Neuronal stem cell (in vitro differentiated cells): ENCODE measurements at regions not wholly inside any gene's neighbourhood (a gene's known extent, or its start where the extent isn't known, plus 50 kb on each side); places are given as distances from the start of the nearest gene placed in this dataset.

Experiments
- DNase-seq: peaks from one replicate; pipeline ENCODE4 v3.0.0-alpha.2; 2013; ENCODE audit warnings: low spot score
- H2AFZ ChIP-seq: one replicate; pipeline ENCODE4 v1.6.1; 2013; ENCODE audit warnings: mild to moderate bottlenecking, low read length, inconsistent platforms
- H2AK5ac ChIP-seq: 2 replicates; pipeline ENCODE4 v1.6.1; 2013; ENCODE audit warnings: low read depth, mild to moderate bottlenecking, inconsistent platforms, low read length, moderate library complexity, mixed read lengths
- H2BK120ac ChIP-seq: 2 replicates; pipeline ENCODE4 v1.6.1; 2013; ENCODE audit warnings: low read depth, mild to moderate bottlenecking, inconsistent platforms, low read length, moderate library complexity, mixed read lengths
- H2BK12ac ChIP-seq: one replicate; pipeline ENCODE4 v1.6.1; 2013; ENCODE audit warnings: low read length, inconsistent platforms
- H2BK15ac ChIP-seq: 2 replicates; pipeline ENCODE4 v1.6.1; 2013; ENCODE audit warnings: mild to moderate bottlenecking, low read length, inconsistent platforms, mixed read lengths
- H2BK5ac ChIP-seq: one replicate; pipeline ENCODE4 v1.6.1; 2013; ENCODE audit warnings: inconsistent platforms, mild to moderate bottlenecking, low read length, moderate library complexity
- H3K14ac ChIP-seq: one replicate; pipeline ENCODE4 v1.6.1; 2013; ENCODE audit warnings: low read length, inconsistent platforms
- H3K18ac ChIP-seq: 2 replicates; pipeline ENCODE4 v1.6.1; 2013; ENCODE audit warnings: low read length, inconsistent platforms
- H3K23ac ChIP-seq: 2 replicates; pipeline ENCODE4 v1.6.1; 2013; ENCODE audit warnings: low read depth, mild to moderate bottlenecking, mixed read lengths, low read length, inconsistent platforms; ENCODE audit not compliant: poor library complexity
- H3K27ac ChIP-seq: replicated peaks from 3 replicates; pipeline ENCODE4 v1.5.1; 2013; ENCODE audit warnings: low read length, inconsistent platforms
- H3K27me3 ChIP-seq, 3 experiments: 2 replicates each; pipeline ENCODE4 v1.6.1; 2013; ENCODE audit warnings: low read length in 3 of 3, mild to moderate bottlenecking in 2 of 3, inconsistent platforms in 1 of 3, low read depth in 1 of 3, mixed read lengths in 1 of 3, moderate library complexity in 1 of 3; ENCODE audit not compliant: control insufficient read depth in 3 of 3, insufficient read depth in 3 of 3
- H3K36me3 ChIP-seq, 2 donors: replicated peaks in 1 of 2; 2 replicates each; pipeline ENCODE4 v1.6.1; 2013; ENCODE audit warnings: low read length in 2 of 2; ENCODE audit not compliant: control insufficient read depth in 2 of 2, insufficient read depth in 2 of 2
- H3K4ac ChIP-seq: 2 replicates; pipeline ENCODE4 v1.6.1; 2013; ENCODE audit warnings: inconsistent platforms, mild to moderate bottlenecking, low read length, moderate library complexity
- H3K4me1 ChIP-seq, 2 donors: 1 replicate in 1 of 2; 2 replicates in 1 of 2; pipeline ENCODE4 v1.6.1; 2013; ENCODE audit warnings: low read length in 2 of 2, low read depth in 1 of 2; ENCODE audit not compliant: control insufficient read depth in 2 of 2, insufficient read depth in 1 of 2
- H3K4me2 ChIP-seq: one replicate; pipeline ENCODE4 v1.6.1; 2013; ENCODE audit warnings: mild to moderate bottlenecking, low read length, inconsistent platforms; ENCODE audit not compliant: insufficient read depth, poor library complexity, severe bottlenecking
- H3K4me3 ChIP-seq, 2 donors: 2 replicates each; pipeline ENCODE4 v1.5.1; 2013; ENCODE audit warnings: low read length in 2 of 2, mild to moderate bottlenecking in 2 of 2, inconsistent platforms in 1 of 2, moderate library complexity in 1 of 2
- H3K79me1 ChIP-seq: one replicate; pipeline ENCODE4 v1.6.1; 2013; ENCODE audit warnings: low read depth, mild to moderate bottlenecking, inconsistent platforms, low read length, moderate library complexity
- H3K9ac ChIP-seq: one replicate; pipeline ENCODE4 v1.6.1; 2013; ENCODE audit warnings: mild to moderate bottlenecking, low read depth, low read length, inconsistent platforms; ENCODE audit not compliant: poor library complexity
- H3K9me3 ChIP-seq, 2 donors: replicated peaks in 1 of 2; 2 replicates each; pipeline versions ENCODE3 to v1.6.1; 2013; ENCODE audit warnings: low read length in 2 of 2, mild to moderate bottlenecking in 2 of 2, inconsistent platforms in 1 of 2, low read depth in 1 of 2, mixed read lengths in 1 of 2, moderate library complexity in 1 of 2; ENCODE audit not compliant: control insufficient read depth in 2 of 2, insufficient read depth in 1 of 2
- H4K8ac ChIP-seq: one replicate; pipeline ENCODE4 v1.6.1; 2013; ENCODE audit warnings: low read depth, mild to moderate bottlenecking, inconsistent platforms, low read length, moderate library complexity
- H4K91ac ChIP-seq: one replicate; pipeline ENCODE4 v1.6.1; 2013; ENCODE audit warnings: low read length, low read depth, mild to moderate bottlenecking, inconsistent platforms; ENCODE audit not compliant: poor library complexity
- WGBS, 2 donors: extraction: QIAGEN DNeasy Blood & Tissue Kit; methylation state at CpG; one replicate each; pipeline ENCODE4 v1.1.7; 2013; ENCODE audit warnings: missing lambda C conversion rate in 2 of 2, mixed read lengths in 1 of 2; ENCODE audit not compliant: insufficient read length in 2 of 2, insufficient replicate concordance in 1 of 2; ENCODE audit errors: extremely low coverage in 2 of 2; 5-methylcytosine and 5-hydroxymethylcytosine counted together

- no peak overlapping the region for H2AFZ ChIP-seq
- no peak overlapping the region for H4K8ac ChIP-seq
- no peak overlapping the region for H2BK12ac ChIP-seq
- no CpG with 5 or more reads among the region's 2 CpGs for WGBS, 2 donors
- H3K9me3 ChIP-seq, result no peaks in the 10 kb centered on the region
- H3K4ac ChIP-seq, result no peak overlapping the region
- H3K79me1 ChIP-seq, result no peaks in the 10 kb centered on the region
- no peak overlapping the region for H2AK5ac ChIP-seq
- H2BK120ac ChIP-seq, result no peak overlapping the region
- no peaks in the 10 kb centered on the region for H3K4me1 ChIP-seq
- no peak overlapping the region for H3K14ac ChIP-seq
- no peak overlapping the region for H2BK15ac ChIP-seq
- no peaks in the 10 kb centered on the region for H3K36me3 ChIP-seq
- no peak overlapping the region for H3K23ac ChIP-seq
- no peak for DNase-seq
- no peak overlapping the region for H3K18ac ChIP-seq
- H3K27ac ChIP-seq, result no peak overlapping the region
- no peak overlapping the region for H2BK5ac ChIP-seq
- no peak overlapping the region for H3K4me3 ChIP-seq
- H3K9ac ChIP-seq, result no peak overlapping the region
- no peak overlapping the region for H4K91ac ChIP-seq
- no peaks in the 10 kb centered on the region for H3K27me3 ChIP-seq
- H3K4me2 ChIP-seq, result no peak overlapping the region
These were observed 431.2 kb upstream of the FAM47C start for GRCh38 chrX:36577006-36577405.

GRCh38 chrX:36581030-36581429 lies 427.1 kb upstream of the FAM47C start:
- no peak overlapping the region for H3K27ac ChIP-seq
- no peak overlapping the region for H3K4me2 ChIP-seq
- H3K4ac ChIP-seq, result no peak overlapping the region
- 100% methylated on average over 1 of the region's 4 CpGs; no CpG with 5 or more reads in 1 of the 2 donors for WGBS, 2 donors
- no peak overlapping the region for H2BK15ac ChIP-seq
- H3K79me1 ChIP-seq, result no peaks in the 10 kb centered on the region
- no peak overlapping the region for H2AK5ac ChIP-seq
- no peak for DNase-seq
- H3K9ac ChIP-seq, result no peak overlapping the region
- no peak overlapping the region for H3K14ac ChIP-seq
- no peak overlapping the region for H2BK12ac ChIP-seq
- H2AFZ ChIP-seq, result no peak overlapping the region
- no peaks in the 10 kb centered on the region for H3K9me3 ChIP-seq
- no peak overlapping the region for H3K23ac ChIP-seq
- no peak overlapping the region for H4K8ac ChIP-seq
- no peaks in the 10 kb centered on the region for H3K36me3 ChIP-seq
- no peak overlapping the region for H2BK5ac ChIP-seq
- no peak overlapping the region for H3K4me3 ChIP-seq
- no peaks in the 10 kb centered on the region for H3K4me1 ChIP-seq
- H2BK120ac ChIP-seq, result no peak overlapping the region
- H3K18ac ChIP-seq, result no peak overlapping the region
- no peak overlapping the region for H4K91ac ChIP-seq
- H3K27me3 ChIP-seq, result no peaks in the 10 kb centered on the region

- no peak overlapping the region for H2BK120ac ChIP-seq
- H3K4me2 ChIP-seq, result no peak overlapping the region
- H3K4ac ChIP-seq, result no peak overlapping the region
- no peak overlapping the region for H3K23ac ChIP-seq
- H3K18ac ChIP-seq, result no peak overlapping the region
- H3K4me1 ChIP-seq, result no peaks in the 10 kb centered on the region
- no peak overlapping the region for H4K91ac ChIP-seq
- no peak overlapping the region for H4K8ac ChIP-seq
- no peak overlapping the region for H3K4me3 ChIP-seq
- no peaks in the 10 kb centered on the region for H3K79me1 ChIP-seq
- no peaks in the 10 kb centered on the region for H3K9me3 ChIP-seq
- no peak overlapping the region for H2BK15ac ChIP-seq
- H2BK5ac ChIP-seq, result no peak overlapping the region
- no peaks in the 10 kb centered on the region for H3K27me3 ChIP-seq
- H2BK12ac ChIP-seq, result no peak overlapping the region
- no CpG with 5 or more reads among the region's 6 CpGs for WGBS, 2 donors
- no peak overlapping the region for H3K14ac ChIP-seq
- no peak overlapping the region for H3K9ac ChIP-seq
- H2AK5ac ChIP-seq, result no peak overlapping the region
- H3K36me3 ChIP-seq, result no peaks in the 10 kb centered on the region
- no peak overlapping the region for H3K27ac ChIP-seq
- H2AFZ ChIP-seq, result no peak overlapping the region
- no peak for DNase-seq
These were observed 424.5 kb upstream of the FAM47C start for GRCh38 chrX:36583674-36584073.

GRCh38 chrX:36609616-36610585 lies 398.3 kb upstream of the FAM47C start:
- no peak overlapping the region for H3K4me2 ChIP-seq
- H3K4ac ChIP-seq, result no peak overlapping the region
- H3K18ac ChIP-seq, result no peak overlapping the region
- H3K79me1 ChIP-seq, result no peaks in the 10 kb centered on the region
- no peak overlapping the region for H3K23ac ChIP-seq
- no peak overlapping the region for H2BK15ac ChIP-seq
- no peak overlapping the region for H2BK12ac ChIP-seq
- H4K91ac ChIP-seq, result no peak overlapping the region
- H3K36me3 ChIP-seq, result no peaks in the 10 kb centered on the region
- H3K9ac ChIP-seq, result no peak overlapping the region
- H3K9me3 ChIP-seq, result no peaks in the 10 kb centered on the region
- no peak overlapping the region for H2BK120ac ChIP-seq
- H3K4me1 ChIP-seq, result no peaks in the 10 kb centered on the region
- H2AFZ ChIP-seq, result no peak overlapping the region
- no CpG with 5 or more reads among the region's 4 CpGs for WGBS, 2 donors
- no peaks in the 10 kb centered on the region for H3K27me3 ChIP-seq
- H2BK5ac ChIP-seq, result no peak overlapping the region
- no peak overlapping the region for H3K27ac ChIP-seq
- H3K4me3 ChIP-seq, result no peak overlapping the region
- H4K8ac ChIP-seq, result no peak overlapping the region
- H2AK5ac ChIP-seq, result no peak overlapping the region
- DNase-seq, result no peak
- no peak overlapping the region for H3K14ac ChIP-seq
